Kidney glomerular epithelial cell (primary cell): ENCODE measurements at regions not wholly inside any gene's neighbourhood (a gene's known extent, or its start where the extent isn't known, plus 50 kb on each side); places are given as distances from the start of the nearest gene placed in this dataset.
"Not testable (repeated sequence)": the region's sequence is repeated elsewhere in the genome, so short reads cannot be mapped to it uniquely, and the experiment has no call there.

Source experiments
- DNase-seq: peaks from one replicate; lab custom pipeline; 2025; lab: John Stamatoyannopoulos, UW

DNA sequence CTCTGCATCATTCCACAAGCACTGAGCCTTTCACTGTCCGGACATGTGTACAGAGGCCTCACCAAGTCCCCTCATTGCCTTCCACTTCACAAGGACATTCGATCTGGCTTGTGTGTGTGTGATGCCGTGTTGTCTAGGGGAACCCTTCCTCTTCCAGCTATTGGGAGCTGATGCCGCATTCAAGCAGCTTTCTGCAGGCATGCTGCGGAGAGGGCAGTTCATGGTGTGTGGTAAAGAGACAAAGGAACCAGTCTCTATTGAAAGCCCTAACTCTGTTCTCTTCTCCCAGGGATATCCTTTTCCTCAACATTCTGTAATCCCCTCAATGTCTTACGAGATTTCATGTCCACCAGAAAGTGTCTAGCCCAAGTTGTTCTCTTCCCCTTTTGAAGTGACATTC lies 141.6 kb downstream of the ALOX5 start:
- DNase-seq: no peak

- no peak for DNase-seq
Measured at GRCh38 chr10:45514291-45515270, 140.6 kb downstream of the ALOX5 start.

- no peak for DNase-seq
Measured at GRCh38 chr10:45513551-45513950, 139.5 kb downstream of the ALOX5 start.

DNA sequence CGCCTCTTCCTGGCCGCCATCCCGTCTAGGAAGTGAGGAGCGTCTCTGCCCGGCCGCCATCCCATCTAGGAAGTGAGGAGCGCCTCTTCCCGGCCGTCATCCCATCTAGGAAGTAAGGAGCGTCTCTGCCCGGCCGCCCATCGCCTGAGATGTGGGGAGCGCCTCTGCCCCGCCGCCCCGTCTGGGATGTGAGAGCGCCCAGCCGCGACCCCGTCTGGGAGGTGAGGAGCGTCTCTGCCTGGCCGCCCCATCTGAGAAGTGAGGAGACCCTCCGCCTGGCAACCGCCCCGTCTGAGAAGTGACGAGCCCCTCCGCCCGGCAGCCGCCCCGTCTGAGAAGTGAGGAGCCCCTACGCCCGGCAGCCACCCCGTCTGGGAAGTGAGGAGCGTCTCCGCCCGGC lies 137.9 kb downstream of the ALOX5 start:
- not testable (repeated sequence) for DNase-seq

- DNase-seq: no peak
Measured at GRCh38 chr10:45509491-45509890, 135.5 kb downstream of the ALOX5 start.

DNA sequence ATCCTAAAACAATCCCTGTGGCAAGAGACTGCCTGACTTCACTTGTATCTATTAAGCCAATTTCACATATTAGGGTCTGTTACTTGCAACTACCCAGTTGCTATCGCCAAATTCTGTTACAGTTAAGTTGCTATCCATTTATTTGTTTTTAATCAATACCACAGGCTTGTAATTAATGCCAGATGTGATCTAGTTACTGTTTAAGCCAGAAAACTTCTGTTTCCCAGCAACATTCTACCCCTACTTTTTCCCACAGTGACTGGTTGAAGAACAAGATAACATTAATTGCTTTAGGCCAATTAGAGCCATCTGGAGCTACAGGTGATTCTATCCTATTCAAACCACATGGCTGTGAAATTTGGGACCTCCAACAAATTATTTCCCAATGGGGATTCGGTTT lies 131.3 kb downstream of the ALOX5 start:
- DNase-seq: no peak

- no peak for DNase-seq
Measured at GRCh38 chr10:45502458-45502857, 128.4 kb downstream of the ALOX5 start.

GRCh38 chr10:45501791-45502190 lies 127.8 kb downstream of the ALOX5 start:
- no peak for DNase-seq

GRCh38 chr10:45500798-45501197 lies 126.8 kb downstream of the ALOX5 start:
- no peak for DNase-seq

DNA sequence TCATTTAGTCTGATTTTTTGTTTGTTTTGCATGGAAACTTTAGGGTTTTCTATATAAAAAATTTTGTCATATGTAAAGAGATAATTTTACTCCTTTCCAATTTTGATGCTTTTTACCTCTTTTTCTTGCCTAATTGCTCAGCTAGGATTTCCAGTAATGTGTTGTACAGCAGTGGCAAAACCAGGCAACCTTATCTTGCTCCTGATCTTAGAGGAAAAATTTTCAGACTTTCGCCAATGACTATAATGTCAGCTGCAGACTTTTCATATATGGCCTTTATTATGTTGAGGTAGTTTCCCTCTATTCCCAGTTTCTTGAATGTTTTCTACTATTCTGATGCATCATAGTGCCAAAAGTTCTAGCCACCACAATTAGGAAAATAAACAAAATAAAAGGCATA lies 126.3 kb downstream of the ALOX5 start:
- DNase-seq: no peak

- DNase-seq: peak; percentile 25
Measured at GRCh38 chr10:45495438-45496152, 121.6 kb downstream of the ALOX5 start.
